Frontal cortex (tissue), 3 donors: ENCODE measurements at regions not wholly inside any gene's neighbourhood (a gene's known extent, or its start where the extent isn't known, plus 50 kb on each side); places are given as distances from the start of the nearest gene placed in this dataset.

Experiments
- DNase-seq, 2 donors: peaks; one replicate each; pipeline ENCODE4 v3.0.0; 2012; ENCODE audit warnings: low spot score in 2 of 2
- FAIRE-seq: peaks from 2 replicates; lab custom pipeline; 2012; peaks lifted over from hg19 to GRCh38; lab: Jason Lieb, UNC
- donor health status: control.
- donor health status: control.
- donor health status: control.

GRCh38 chr14:61997161-61997560, 234.9 kb downstream of the SNAPC1 start:
- DNase-seq (no peak), FAIRE-seq (no peak)

GRCh38 chr14:62001963-62002362, 239.7 kb downstream of the SNAPC1 start:
- DNase-seq (no peak), FAIRE-seq (no peak)

DNA sequence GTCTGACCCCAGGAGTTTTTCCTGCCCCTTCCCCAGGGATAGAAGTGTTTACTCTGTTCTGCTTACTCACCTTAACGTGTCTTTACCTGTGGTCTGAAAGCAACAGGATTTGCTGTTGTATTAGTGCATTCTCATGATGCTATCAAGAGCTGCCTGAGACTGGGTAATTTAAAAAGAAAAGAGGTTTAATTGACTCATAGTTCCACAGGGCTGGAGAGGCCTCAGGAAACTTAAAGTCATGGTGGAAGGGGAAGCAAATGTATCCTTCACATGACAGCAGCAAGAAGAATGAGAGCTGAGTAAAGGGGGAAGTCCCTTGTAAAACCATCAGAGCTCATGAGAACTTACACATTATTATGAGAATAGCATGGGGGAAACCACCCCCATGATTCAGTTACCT, 240.4 kb downstream of the SNAPC1 start:
- FAIRE-seq (no peak), DNase-seq (no peak)

DNA sequence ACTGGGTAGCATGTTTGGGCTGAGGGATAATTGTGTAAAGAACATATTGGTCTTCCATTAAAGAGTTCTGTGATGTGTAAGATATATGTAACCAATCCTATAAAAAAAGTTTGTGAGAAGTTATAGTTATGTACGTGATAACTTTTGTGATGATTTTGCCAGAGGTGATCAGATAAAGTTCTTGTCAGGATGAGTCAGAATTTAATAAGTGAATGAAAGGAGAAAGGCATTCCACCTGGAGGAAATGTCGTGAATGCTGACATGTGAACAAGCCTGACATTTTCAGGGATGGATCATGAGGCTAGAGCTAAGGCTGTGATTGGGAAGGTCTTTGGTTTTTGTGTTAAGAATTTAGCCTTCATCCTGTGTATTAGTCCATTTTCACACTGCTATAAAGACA, 241.5 kb downstream of the SNAPC1 start:
- DNase-seq: no peak
- FAIRE-seq: no peak

DNA sequence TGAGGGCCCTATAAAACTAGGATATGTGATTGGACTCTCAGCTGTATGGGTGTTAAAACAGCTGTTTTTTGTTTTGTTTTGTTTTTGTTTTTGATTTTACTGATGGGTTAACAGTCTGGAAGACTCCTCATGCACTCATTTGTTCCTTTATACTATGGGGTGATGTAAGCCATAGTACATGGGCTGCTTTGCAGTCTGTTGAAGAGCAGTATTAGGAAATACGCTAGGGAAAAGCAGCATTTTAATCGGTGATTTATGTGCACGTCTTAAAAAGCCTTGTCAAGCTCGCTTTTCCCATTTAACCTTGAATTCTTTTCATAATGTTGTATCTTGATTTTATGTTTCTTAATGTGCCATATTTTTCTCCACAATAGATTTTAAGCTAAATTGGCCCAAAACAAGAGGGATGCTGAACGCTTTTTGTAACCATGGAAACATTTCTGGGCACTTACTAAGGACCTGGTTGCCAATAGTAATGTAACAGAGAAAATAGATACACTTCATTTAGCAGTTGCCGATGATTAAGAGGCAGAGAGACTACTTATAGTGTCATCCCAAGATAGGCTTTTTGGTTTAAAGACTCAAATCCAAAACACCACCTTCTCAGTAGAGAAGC, 244.0 kb downstream of the SNAPC1 start:
- DNase-seq (no peak), FAIRE-seq (no peak)

DNA sequence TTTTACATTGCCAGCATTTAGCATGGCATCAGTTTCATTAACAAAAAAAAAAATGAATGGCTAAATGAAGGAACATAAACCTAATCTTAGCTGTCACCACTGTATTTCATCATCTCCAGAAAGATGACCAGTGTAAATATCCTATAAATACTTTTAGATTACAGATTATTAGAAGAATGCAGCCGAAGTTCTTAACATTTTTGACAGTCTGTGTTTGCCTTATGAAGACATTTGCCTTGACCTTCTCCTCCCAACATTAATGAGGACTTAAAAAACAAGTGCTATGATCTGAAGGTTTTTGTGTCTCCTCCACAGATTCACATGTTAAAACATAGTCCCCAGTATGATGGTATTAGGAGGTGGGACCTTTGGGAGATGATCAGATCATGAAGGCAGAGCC, 253.0 kb downstream of the SNAPC1 start:
- no peak for FAIRE-seq
- DNase-seq: no peak

DNA sequence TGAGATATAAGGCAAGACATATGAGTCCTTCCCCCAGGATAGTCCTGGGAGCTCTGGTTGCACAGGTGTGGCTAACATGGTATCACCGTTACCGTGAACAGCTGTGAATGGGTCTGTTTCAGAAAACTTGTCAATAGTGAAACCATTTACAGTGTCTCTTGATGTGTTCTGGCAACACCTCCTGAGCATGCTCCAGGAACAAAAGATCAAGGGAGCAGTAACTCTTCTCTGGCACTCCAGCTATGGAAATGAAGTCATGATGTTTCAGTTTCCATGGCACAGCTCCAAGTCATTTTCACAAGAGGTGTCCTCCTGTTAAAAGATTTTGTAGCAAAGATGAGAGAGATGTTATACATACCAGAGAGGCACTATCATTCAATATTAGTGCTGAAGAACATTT, 253.7 kb downstream of the SNAPC1 start:
- no peak for DNase-seq
- FAIRE-seq: no peak

- DNase-seq (no peak), FAIRE-seq (no peak)
Observed at GRCh38 chr14:62017651-62018230, 255.5 kb downstream of the SNAPC1 start.

GRCh38 chr14:62018606-62019005, 256.4 kb downstream of the SNAPC1 start:
- FAIRE-seq: no peak
- no peak for DNase-seq

- no peak for FAIRE-seq
- no peak for DNase-seq
Observed at GRCh38 chr14:62027958-62028357, 265.7 kb downstream of the SNAPC1 start.

DNA sequence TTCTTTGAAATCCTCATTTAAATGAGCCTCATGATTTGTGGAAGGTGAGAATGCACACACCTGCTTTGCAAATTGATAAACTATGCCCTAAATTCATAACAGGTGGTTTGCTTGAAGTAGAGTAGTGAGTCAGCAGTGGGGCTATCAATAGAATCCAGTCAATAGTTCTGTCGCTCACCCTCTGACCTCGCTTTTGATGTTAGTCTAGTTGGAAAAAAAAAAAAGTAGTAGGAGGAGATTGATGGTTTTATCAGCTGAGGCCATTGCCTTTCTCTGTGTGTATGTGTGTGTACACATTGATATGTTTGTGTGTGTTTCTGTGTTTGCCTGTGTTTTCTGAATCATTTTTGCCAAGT, 267.3 kb downstream of the SNAPC1 start:
- DNase-seq (no peak), FAIRE-seq (no peak)

GRCh38 chr14:62030387-62030786, 268.2 kb downstream of the SNAPC1 start:
- FAIRE-seq (no peak), DNase-seq (no peak)

GRCh38 chr14:62031504-62031903, 269.3 kb downstream of the SNAPC1 start:
- no peak for FAIRE-seq

DNA sequence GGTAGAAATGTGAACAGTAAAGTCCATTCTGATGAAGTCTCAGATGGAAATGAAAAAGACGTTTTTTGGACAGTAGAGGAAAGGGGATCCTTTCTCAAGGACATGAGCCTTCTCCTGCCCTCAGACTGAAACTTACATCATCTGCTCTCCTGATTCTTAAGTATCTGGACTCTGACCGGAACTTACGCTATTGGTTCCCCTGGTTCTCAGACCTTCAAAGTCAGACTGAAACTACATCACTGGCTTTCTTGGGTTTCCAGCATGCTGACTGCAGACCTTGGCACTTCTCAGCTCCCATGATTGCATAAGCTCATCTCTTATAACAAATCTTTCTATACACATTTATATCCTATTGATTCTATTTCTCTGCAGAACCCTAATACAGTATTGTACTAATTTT, 291.0 kb downstream of the SNAPC1 start:
- DNase-seq (no peak), FAIRE-seq (no peak)

More at GRCh38 chr14:62031504-62031903, 269.3 kb downstream of the SNAPC1 start:
- DNase-seq: no peak

GRCh38 chr14:62056789-62057188, 294.6 kb downstream of the SNAPC1 start:
- no peak for FAIRE-seq

DNA sequence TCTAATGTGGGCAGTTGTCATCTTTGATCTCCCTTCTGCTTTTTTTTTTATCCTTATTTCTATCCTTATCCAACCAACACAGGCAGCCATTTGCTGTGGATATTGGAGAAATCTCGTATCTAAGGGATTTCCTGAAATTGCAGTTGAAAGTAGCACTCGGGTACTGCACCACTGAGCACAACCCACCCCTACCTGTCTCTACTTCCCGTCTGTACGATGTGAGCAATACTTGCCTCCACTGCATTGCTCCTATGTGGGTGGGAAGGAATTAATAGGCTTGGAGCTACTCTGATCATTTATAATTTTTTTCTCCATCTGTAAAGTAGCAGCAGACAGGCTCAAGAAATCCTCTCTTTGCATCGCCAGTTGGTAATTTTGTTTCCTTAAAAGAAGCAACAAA, 300.4 kb downstream of the SNAPC1 start:
- DNase-seq (no peak), FAIRE-seq (no peak)

More at GRCh38 chr14:62056789-62057188, 294.6 kb downstream of the SNAPC1 start:
- DNase-seq: no peak

DNA sequence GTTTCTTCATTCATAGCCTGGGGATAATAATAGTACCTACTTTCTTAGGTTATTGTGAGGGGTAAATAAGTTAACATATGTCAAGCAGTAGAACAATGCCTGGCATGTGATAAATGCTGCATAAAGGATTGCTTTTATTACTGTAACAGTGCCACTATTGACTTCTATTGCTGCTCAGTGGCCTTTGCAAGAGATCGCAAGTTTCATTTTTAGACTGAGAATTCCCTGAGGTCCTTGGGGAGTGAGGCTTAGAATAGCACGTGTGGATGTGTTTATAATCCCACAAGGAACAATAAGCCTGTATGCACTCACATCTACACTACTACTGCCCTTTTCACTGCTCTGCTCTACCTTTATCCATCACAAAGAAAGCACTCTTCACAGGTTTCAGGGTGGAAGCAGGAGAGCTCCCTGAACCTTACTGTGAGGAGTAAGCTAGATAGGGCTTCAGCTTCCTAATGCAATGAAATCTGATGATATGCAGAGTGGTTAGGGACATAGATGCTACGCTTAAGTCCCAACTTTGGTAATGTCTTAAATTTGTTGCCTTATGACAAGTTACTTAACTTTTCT, 302.6 kb downstream of the SNAPC1 start:
- FAIRE-seq (no peak), DNase-seq (no peak)

GRCh38 chr14:62066304-62066703, 304.1 kb downstream of the SNAPC1 start:
- FAIRE-seq: no peak
- no peak for DNase-seq

- FAIRE-seq (no peak), DNase-seq (no peak)
Observed at GRCh38 chr14:62071039-62071438, 308.8 kb downstream of the SNAPC1 start.

- no peak for DNase-seq
Observed at GRCh38 chr14:62076368-62076767, 314.1 kb downstream of the SNAPC1 start.

GRCh38 chr14:62076825-62077605, 314.8 kb downstream of the SNAPC1 start:
- DNase-seq: no peak
- no peak for FAIRE-seq

More at GRCh38 chr14:62076368-62076767, 314.1 kb downstream of the SNAPC1 start:
- no peak for FAIRE-seq
